Endothelial cell of umbilical vein (primary cell): ENCODE measurements at regions not wholly inside any gene's neighbourhood (a gene's known extent, or its start where the extent isn't known, plus 50 kb on each side); places are given as distances from the start of the nearest gene placed in this dataset.

ENCODE experiments used
- BruUV-seq: library from RNA; stranded (reverse); fragments of 400-500 nt; replicated peaks from 2 replicates; lab custom pipeline; 2021; lab: Mats Ljungman, UMichigan
- CTCF ChIA-PET: fragments of 300-600, 350-600 bp; sonication (Branson Sonifier 250); formaldehyde crosslinking; loops from one replicate; lab custom pipeline; 2021; ENCODE audit warnings: antibody characterized with exemption, inconsistent platforms; lab: Charles Lee
- POLR2A ChIA-PET: fragments of 300-600, 350-600 bp; sonication (Branson Sonifier 250); formaldehyde crosslinking; loops from one replicate; lab custom pipeline; 2021; ENCODE audit warnings: antibody characterized with exemption, inconsistent platforms; lab: Charles Lee
- DNase-seq: peaks from one replicate; pipeline ENCODE4 v3.0.0-alpha.2; 2011; ENCODE audit warnings: low read depth, low spot score
- FAIRE-seq: peaks from 2 replicates; lab custom pipeline; 2011; peaks lifted over from hg19 to GRCh38; lab: Jason Lieb, UNC
- H2AFZ ChIP-seq: 2 replicates; pipeline ENCODE4 v1.6.0; 2012; ENCODE audit warnings: low read depth, low read length, control low read depth, inconsistent platforms
- H3K27ac ChIP-seq: 2 replicates; pipeline ENCODE4 v1.5.1; 2011; ENCODE audit warnings: low read depth, mild to moderate bottlenecking, control low read depth, low read length, moderate library complexity; ENCODE audit not compliant: insufficient read depth
- H3K27me3 ChIP-seq, 2 experiments: 2 replicates each; pipeline versions ENCODE4 v1.6.0 to v1.6.1; 2011; ENCODE audit warnings: low read length in 2 of 2, mixed read lengths in 1 of 2; ENCODE audit not compliant: control insufficient read depth in 2 of 2, insufficient read depth in 2 of 2
- H3K36me3 ChIP-seq, 2 experiments: 2 replicates in 1 of 2; 3 replicates in 1 of 2; pipeline ENCODE4 v1.5.1; 2011; ENCODE audit warnings: low read length in 2 of 2, mild to moderate bottlenecking in 1 of 2, moderate library complexity in 1 of 2; ENCODE audit not compliant: control insufficient read depth in 2 of 2, insufficient read depth in 2 of 2; ENCODE audit errors: extremely low read depth in 1 of 2
- H3K4me1 ChIP-seq: 3 replicates; pipeline ENCODE4 v1.5.1; 2011; ENCODE audit warnings: mild to moderate bottlenecking, low read length; ENCODE audit not compliant: control insufficient read depth, insufficient read depth; ENCODE audit errors: extremely low read depth
- H3K4me2 ChIP-seq: 2 replicates; pipeline ENCODE4 v1.6.1; 2011; ENCODE audit warnings: low read length, control low read depth, mixed read lengths; ENCODE audit not compliant: insufficient read depth
- H3K4me3 ChIP-seq, 3 experiments: fragments of 200-600 bp in 1 of 3; sonication (generic), shearing (Covaris generic) in 1 of 3; replicated peaks in 1 of 3; 2 replicates each; pipeline ENCODE4 v1.5.1; 2011 to 2016; ENCODE audit warnings: control low read depth in 3 of 3, low read length in 3 of 3, mild to moderate bottlenecking in 2 of 3, inconsistent platforms in 1 of 3, low read depth in 1 of 3, moderate library complexity in 1 of 3; ENCODE audit not compliant: insufficient read depth in 1 of 3
- H3K79me2 ChIP-seq: 2 replicates; pipeline ENCODE4 v1.6.0; 2012; ENCODE audit warnings: low read length, inconsistent platforms; ENCODE audit not compliant: control insufficient read depth, insufficient read depth
- H3K9ac ChIP-seq: replicated peaks from 2 replicates; pipeline ENCODE3; 2011; ENCODE audit warnings: low read length, control low read depth; ENCODE audit not compliant: insufficient read depth; ENCODE audit errors: extremely low read depth
- H3K9me1 ChIP-seq: replicated peaks from 3 replicates; pipeline ENCODE4 v1.6.0; 2011; ENCODE audit warnings: mild to moderate bottlenecking, low read length; ENCODE audit not compliant: control insufficient read depth, insufficient read depth; ENCODE audit errors: extremely low read depth
- H3K9me3 ChIP-seq: replicated peaks from 2 replicates; pipeline ENCODE4 v1.5.1; 2012; ENCODE audit warnings: low read length, inconsistent platforms; ENCODE audit not compliant: control insufficient read depth, insufficient read depth
- H4K20me1 ChIP-seq: replicated peaks from 2 replicates; pipeline ENCODE3; 2011; ENCODE audit warnings: mild to moderate bottlenecking, low read length; ENCODE audit not compliant: control insufficient read depth, insufficient read depth; ENCODE audit errors: extremely low read depth
- EZH2 ChIP-seq: IDR thresholded peaks from 2 replicates; pipeline ENCODE4 v1.6.1; 2012; ENCODE audit warnings: borderline replicate concordance, low read depth, mild to moderate bottlenecking, moderate library complexity, low read length, inconsistent platforms; ENCODE audit not compliant: severe bottlenecking
- FOS ChIP-seq: IDR thresholded peaks from 2 replicates; pipeline ENCODE4 v1.6.1; 2011; ENCODE audit warnings: mild to moderate bottlenecking, low read length, moderate library complexity, borderline replicate concordance; ENCODE audit not compliant: insufficient read depth
- GATA2 ChIP-seq: IDR thresholded peaks from 2 replicates; pipeline ENCODE4 v1.7.0; 2011; ENCODE audit warnings: low read depth, mild to moderate bottlenecking, moderate library complexity, mixed read lengths, low read length; ENCODE audit not compliant: insufficient read length, insufficient read depth
- JUN ChIP-seq: IDR thresholded peaks from 2 replicates; pipeline ENCODE4 v1.6.1; 2011; ENCODE audit warnings: borderline replicate concordance, low read depth; ENCODE audit not compliant: insufficient read length, insufficient read depth
- MYC ChIP-seq: IDR thresholded peaks from one replicate; pipeline ENCODE4 v1.6.1; 2011; ENCODE audit warnings: mild to moderate bottlenecking, low read depth, low read length
- POLR2A ChIP-seq: IDR thresholded peaks from 2 replicates; pipeline ENCODE4 v1.6.1; 2012; ENCODE audit warnings: low read depth, mild to moderate bottlenecking, control low read depth, low read length
- POLR2AphosphoS5 ChIP-seq: IDR thresholded peaks from 2 replicates; pipeline ENCODE4 v1.6.1; 2012; ENCODE audit warnings: low read depth, mild to moderate bottlenecking, control low read depth, low read length, moderate library complexity; ENCODE audit not compliant: insufficient read depth
- dilution Hi-C: fragments of 300-500 bp; cut with MboI; formaldehyde crosslinking; loops from one replicate; pipeline ENCODE4 v1.15.0; 2019; ENCODE audit warnings: low sequenced_read_pairs; ENCODE audit not compliant: extremely low pct_ligation_motif_present
- intact Hi-C: fragments of 100-400 bp; cut with micrococcal nuclease; formaldehyde crosslinking; loops from one replicate; pipeline ENCODE4 v1.10.0; 2022
- TF ChIP-seq, protein P1 (sequence below): IDR thresholded peaks from 2 replicates; pipeline ENCODE4 v1.6.1; 2011; ENCODE audit not compliant: insufficient read depth, insufficient read length
- TF ChIP-seq, protein P2 (sequence below), 2 donors: IDR thresholded peaks; 1 replicate in 1 of 2; 2 replicates in 1 of 2; pipeline ENCODE4 v1.5.1; 2011; ENCODE audit warnings: low read length in 2 of 2, mild to moderate bottlenecking in 2 of 2, moderate library complexity in 2 of 2, control low read depth in 1 of 2, inconsistent platforms in 1 of 2, low read depth in 1 of 2; ENCODE audit not compliant: insufficient read depth in 1 of 2; ENCODE audit errors: extremely low read depth in 1 of 2

DNA sequence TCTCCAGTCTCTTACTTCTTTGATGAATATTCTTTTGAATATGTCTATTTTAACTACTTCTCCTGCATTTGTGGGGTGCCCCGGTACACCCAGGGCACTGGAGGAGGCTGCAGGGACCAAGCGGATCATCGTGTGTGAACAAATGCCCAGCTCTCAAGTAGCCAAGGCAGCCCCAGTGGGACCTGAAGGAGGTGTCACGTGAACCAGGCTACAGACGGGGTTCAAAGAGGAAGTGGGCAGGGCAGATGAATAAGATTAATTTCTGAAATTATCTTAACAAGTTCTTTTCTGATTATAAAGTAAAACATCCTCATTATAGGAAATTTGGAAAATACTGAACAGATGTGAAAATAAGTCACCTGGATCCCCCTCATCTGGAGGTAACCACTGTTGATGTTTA, 78.4 kb upstream of the DUSP5 start:
- Histone ChIP-seq H3K4me2 (no peak overlapping the region), H4K20me1 (no peaks in the 10 kb centered on the region), H2AFZ (no peak overlapping the region), H3K9ac (no peak overlapping the region), H3K27ac (no peak overlapping the region), H3K4me3 (no peak overlapping the region), H3K9me3 (no peaks in the 10 kb centered on the region), H3K4me1 (peaks cover 24% of the 10 kb centered on the region), H3K9me1 (no peaks in the 10 kb centered on the region), H3K36me3 (no peaks in the 10 kb centered on the region), H3K27me3 (no peaks in the 10 kb centered on the region), H3K79me2 (no peaks in the 10 kb centered on the region)
- BruUV-seq = no TSS peak
- intact Hi-C loops (no loop called here), dilution Hi-C loops (no loop called here)
- FAIRE-seq = no peak
- ChIA-PET POLR2A (no interaction called here), CTCF (interaction anchor here (3.6 kb wide), 1 partner anchor 65 kb away, joined by 12 read pairs; no protein-coding TSS in a partner anchor)
- DNase-seq = no peak
- TF ChIP-seq POLR2AphosphoS5 (no peak), JUN (no peak), POLR2A (no peak), FOS (no peak), MYC (no peak), EZH2 (no peak), GATA2 (no peak)
- TF ChIP-seq, protein P1, sequence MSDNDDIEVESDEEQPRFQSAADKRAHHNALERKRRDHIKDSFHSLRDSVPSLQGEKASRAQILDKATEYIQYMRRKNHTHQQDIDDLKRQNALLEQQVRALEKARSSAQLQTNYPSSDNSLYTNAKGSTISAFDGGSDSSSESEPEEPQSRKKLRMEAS = no peak
- TF ChIP-seq, protein P2, sequence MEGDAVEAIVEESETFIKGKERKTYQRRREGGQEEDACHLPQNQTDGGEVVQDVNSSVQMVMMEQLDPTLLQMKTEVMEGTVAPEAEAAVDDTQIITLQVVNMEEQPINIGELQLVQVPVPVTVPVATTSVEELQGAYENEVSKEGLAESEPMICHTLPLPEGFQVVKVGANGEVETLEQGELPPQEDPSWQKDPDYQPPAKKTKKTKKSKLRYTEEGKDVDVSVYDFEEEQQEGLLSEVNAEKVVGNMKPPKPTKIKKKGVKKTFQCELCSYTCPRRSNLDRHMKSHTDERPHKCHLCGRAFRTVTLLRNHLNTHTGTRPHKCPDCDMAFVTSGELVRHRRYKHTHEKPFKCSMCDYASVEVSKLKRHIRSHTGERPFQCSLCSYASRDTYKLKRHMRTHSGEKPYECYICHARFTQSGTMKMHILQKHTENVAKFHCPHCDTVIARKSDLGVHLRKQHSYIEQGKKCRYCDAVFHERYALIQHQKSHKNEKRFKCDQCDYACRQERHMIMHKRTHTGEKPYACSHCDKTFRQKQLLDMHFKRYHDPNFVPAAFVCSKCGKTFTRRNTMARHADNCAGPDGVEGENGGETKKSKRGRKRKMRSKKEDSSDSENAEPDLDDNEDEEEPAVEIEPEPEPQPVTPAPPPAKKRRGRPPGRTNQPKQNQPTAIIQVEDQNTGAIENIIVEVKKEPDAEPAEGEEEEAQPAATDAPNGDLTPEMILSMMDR (IDR thresholded peaks at IDR 0.05; ENCODE audit: extremely low read depth in 1 of 2, insufficient read depth in 1 of 2, low read depth in 1 of 2, low read length in 2 of 2) = no peak
